GM18861 (cell line): ENCODE measurements at regions not wholly inside any gene's neighbourhood (a gene's known extent, or its start where the extent isn't known, plus 50 kb on each side); places are given as distances from the start of the nearest gene placed in this dataset.
"Not testable (repeated sequence)": the region's sequence is repeated elsewhere in the genome, so short reads cannot be mapped to it uniquely, and the experiment has no call there.

Source experiments
- ATAC-seq: cut with Tn5 transposase; IDR thresholded peaks from one replicate; pipeline ENCODE4 v1.9.1; 2021; ENCODE audit not compliant: unreplicated experiment

DNA sequence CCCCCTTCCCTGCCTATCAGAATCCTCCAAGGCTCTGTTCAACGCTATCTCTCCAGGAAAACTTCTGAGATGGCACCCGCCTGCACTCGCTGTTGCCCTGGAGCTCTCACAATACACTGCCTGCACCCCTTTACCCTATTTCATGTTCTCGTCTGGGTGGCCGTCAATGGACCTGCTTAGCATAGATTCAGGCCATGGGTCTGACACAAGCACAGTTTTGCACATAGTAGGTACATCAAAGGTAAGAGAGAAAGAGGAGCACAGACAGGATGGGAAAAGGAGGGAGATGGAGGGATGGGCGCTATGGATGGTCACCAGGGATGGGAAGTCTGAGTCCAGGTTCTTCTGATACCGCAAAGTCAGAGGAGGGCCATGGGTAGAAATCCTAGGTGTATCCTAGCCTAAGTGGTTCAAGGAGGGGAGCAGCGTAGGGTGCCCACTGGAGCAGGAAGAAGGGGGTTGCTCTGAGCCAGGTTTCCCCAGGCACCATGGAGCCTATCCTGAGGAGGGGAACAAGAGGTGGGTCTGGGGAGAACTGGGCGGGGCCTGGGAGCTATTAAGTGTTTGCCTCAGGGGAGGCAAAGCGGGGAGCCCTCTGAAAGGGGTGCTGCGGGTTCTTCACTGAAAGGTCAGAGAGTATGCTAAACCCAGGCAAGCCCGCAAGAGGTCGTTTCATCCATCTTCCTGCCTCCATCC, 89.3 kb downstream of the MRPL14 start:
- no peak for ATAC-seq

DNA sequence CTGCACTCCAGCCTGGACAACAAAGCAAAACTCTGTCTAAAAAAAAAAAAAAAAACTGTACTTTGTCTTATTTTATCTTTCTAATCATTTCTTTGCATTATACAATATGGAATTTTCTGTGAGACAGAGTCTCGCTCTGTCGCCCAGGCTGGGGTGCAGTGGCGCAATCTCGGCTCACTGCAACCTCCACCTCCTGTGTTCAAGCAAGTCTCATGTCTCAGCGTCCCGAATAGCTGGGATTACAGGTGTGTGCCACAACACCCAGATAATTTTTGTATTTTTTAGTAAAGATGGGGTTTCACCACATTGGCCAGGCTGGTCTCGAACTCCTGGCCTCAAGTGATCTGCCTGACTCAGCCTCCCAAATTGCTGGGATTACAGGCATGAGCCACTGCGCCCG, 90.0 kb downstream of the MRPL14 start:
- not testable (repeated sequence) for ATAC-seq

DNA sequence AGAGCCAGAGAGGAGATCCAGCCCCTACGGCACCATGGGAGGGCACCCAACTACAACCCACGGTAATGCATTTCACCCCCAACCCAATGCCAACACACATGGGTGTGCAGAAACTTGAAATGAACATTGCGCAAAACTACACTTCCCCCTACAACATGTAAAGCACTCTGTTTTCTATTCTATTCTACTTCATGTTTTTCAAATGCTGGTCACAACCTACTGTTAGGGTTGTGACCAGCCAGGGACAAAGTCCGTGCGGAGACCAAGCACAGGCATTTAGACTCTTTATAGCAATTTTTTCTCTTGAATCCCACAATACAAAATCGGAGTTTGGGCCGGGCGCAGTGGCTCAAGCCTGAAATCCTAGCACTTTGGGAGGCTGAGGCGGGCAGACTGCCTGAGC, 90.6 kb downstream of the MRPL14 start:
- ATAC-seq: no peak

DNA sequence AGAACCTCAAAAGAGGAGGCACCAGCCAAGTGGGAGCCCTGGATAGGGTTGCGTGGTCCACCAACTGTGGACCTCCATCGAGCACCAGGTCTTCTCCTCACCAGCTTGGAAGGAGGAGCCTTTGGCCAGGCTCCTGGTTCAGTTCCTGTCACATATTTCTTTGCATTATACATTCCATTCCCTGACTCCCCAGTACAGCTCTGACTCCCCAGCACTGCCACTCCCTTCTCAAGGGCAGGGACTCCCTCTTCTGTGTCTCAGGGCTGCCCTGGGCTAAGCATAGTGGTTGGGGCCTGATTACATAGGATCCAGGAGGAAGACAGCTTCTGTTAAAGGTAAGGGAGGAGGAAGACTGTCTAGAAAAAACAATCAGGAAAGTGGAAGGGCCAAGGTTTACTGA, 91.1 kb downstream of the MRPL14 start:
- ATAC-seq: no peak

DNA sequence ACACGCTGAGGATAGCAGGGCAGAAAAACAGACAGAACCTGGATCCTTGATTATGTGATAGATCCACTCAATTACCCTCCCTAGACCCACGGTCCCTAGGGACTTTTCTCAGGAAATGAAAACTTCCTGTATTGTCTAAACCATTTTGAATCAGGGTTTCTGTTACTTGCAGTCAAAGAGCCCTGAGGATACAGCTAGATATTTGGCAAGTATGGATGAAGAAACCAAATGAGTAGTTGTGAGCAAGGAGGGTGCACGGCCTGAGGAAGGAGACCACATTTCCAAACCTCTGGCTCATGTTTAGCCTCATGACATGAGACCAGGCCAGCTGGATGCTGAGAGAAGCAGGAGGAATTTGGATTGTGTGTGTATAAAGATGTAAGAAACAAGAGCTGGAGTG, 91.6 kb downstream of the MRPL14 start:
- no peak for ATAC-seq

DNA sequence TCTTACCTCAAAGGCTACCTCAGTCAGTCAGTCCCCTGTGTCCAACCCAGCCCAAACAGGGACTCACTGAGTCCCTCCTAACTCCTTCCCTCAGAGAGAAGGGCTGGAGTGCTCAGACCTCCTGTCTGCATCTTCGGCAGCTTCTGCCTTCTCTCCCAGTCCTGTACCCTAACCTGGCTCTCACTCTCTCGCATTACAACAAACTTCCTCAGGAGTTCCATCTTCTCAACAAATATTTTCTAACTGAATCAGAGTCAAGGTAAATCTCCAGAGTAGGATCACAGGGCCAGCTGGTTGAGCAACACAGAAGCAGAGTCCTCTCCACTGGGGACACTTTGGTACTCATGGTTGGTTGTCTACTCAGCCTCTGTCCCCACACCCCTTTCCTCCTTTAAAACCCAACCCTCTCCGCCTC, 92.3 kb downstream of the MRPL14 start:
- ATAC-seq: no peak

DNA sequence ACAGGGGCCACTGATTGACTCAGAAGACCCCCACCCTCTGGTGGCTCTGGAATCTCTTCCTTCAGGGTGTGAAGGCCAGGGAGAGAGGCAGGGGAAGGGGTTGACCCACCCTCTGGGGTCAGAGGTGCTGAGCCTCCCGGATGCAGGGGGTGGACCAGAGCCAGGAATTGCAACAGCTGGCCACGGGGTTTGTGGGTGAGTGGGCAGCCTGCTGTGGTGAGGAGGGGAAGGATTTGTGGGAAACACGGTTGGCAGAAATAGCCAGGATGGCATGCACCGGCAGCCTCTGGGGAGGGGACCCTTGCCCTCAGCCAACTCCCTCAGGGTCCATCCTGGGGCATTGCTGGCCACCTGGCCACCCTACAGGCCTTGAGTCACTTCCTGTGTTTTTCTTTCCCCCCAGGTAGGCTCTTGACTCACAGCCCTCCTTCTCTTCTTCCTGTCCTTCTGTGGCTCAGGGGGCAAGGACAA, 92.8 kb downstream of the MRPL14 start:
- ATAC-seq: no peak

DNA sequence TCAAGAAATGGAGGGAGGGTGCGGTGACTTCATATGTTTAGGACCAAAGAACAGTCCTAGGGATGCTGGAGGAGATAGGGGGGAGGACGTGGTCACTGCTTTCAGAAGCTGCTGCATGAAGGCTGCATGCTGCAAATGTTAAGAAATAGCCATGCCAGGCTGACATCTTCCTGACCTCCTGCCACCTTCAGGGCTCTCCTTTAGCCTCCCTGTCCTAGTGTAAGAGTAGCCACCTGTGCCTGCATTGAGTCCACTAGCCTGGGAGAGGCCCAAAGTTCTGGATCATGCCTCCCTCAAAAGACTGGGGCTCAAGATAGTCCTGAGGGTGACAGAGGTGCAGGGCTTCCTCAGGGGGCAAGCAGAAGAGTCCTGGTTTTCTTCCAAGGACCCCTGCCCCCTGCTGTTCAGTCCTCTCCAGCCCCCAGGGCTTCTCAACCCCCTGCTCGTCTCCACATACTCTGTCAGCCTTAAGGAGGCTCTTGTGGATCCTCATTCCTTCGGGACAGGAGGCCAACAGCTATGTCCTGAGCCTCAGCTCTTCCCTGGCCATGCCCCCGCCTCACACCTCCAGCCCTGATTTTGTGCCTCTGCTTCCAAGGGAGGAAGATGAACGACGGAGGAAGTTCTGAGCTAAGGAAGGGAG, 96.3 kb downstream of the MRPL14 start:
- ATAC-seq: no peak

DNA sequence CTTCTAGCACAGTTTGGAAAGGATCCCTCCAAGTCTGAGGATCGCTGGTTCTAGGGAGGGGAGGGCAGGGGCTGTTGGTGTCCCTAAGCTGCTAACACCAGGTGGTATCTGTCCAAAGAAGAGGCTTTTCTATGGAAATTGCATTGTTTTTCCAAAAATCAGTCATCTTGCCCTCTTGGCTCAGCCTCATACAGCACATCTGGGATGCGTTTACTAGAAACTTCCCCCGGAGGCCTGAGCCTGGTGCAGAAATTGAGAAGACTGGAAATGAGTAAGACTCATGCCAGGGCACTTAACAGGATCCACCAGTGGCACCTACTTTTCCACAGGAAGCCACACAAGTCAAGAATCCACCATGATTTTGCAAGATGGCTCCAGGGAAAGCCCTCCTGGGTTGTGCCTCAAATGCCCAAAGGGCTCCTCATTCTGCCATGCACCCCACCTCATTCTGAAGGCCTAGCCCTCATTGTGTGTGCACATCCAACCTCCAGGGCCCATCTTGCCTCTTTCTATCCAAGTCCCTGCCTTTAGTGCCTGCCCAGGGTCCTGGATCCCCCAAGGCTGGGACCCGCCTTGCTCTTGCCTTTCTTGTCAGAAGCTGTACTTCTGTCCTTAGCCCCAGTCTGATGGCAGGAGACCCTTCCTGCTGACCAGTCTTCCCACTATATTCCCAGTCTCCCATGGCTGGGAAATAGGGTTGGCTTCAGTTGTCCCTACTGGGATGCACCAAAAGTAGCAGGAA, 97.6 kb downstream of the MRPL14 start:
- ATAC-seq: no peak

DNA sequence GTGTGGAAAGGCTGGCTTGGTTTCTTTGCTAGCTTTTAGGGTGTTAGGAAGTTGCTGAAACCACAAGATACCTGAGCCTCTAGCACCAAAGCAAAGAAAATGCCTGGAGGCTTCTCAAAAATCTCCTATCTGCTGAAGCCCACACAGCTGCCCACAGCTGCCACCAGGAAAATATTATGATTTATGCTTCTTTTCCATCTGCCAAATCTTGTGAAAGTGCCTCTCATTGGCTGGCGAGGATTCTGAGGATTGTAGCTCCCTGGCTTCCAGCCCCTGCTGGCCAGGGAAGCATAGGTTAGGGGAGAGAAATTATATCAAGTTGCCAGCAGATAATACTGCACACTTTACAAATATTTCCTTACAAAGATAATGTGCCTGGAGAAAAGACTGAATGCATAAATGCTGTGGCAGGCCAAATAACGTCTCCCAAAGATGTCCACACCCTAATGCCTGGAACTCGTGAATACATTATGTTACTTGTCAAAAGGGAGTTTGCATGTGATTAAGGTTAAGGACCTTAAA, 98.4 kb downstream of the MRPL14 start:
- ATAC-seq: no peak

DNA sequence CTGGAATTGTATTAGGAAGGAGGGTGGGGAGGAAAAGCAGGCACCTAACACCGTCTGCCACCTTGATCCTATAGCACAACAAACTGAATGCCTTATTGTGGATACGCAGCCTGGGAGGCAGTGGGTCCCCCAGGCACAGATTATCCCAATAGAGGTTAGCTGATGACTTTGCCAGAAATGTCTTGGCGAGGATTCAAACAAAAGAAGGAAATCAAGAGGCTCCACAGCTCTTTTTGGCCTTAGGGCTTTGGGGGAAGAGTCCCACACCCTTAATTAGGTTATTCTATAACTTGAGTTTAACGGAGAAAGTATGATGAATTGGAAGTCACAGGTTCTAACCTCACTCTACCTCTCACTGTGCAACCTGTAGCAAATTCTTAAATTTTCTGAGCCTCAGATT, 102.0 kb downstream of the MRPL14 start:
- ATAC-seq: no peak

DNA sequence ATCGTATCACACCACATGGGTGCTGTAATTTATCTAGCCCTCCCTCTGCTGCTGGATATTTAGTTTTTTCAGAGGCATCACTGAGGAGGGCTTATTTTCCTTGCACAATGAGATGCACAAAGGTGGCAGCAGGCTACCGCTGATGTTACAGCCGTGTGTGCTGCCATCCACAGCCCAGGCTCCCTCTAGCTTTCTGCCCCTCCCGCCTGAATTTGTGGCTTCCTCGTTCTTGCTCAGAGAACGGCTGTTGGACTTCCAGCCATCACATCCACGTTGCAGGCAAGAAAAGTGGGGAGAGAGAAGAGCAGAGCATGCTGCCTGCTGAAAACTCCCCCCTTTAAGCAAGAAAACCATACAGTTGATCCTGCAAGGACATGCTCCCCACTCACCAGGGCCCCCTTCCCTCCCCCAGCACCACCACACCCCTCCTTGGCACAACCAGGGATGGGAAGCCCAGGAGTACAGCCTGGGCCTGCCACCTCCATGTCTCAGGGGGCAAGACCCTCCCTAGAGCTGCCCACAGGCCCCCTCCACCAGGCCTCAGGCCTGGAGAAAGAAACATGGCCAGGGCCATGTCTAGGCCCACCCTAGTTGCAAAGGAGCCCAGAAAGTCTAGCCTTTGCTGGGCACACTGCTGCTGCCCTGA, 102.6 kb downstream of the MRPL14 start:
- no peak for ATAC-seq

DNA sequence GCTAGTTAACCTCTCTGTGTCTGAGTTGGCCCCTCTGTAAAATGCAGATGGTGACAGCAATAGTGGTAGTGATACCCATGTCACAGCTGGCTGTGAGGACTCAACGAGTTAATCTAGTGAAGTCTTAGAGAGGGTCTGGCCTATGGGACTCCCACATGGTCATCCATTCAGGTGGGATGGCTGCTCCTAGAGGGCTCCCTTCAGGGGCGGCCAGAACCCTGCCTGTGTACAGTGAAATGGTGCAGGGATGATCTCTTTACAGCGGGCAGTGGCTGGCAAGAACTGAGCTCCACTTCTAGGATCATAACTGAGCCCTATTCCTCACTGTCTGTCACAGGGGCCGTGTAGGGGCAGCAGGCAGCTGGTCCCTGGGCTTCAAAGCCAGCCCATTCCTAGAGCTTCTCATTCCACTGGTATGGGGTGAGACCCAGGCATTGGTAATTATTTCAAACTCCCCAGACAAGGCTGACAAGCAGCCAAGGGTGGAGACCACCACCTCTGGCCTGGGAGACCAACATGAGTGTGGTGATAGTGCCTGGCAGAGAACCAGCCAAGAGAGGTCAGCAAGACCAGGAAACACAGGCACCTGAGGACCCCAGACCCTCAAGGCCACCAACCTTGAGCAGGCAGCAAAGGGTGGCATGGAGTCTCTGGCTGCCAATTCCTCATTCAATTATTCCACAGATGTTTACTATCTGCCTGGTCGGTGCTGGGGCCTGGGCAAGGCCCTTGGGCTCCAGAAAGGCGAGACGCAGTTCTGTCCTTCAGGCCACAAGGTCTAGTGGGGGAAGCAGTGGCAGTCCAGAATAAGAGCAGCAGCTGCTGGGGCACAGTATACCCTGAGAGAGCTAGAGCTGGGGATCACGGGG, 103.4 kb downstream of the MRPL14 start:
- no peak for ATAC-seq

DNA sequence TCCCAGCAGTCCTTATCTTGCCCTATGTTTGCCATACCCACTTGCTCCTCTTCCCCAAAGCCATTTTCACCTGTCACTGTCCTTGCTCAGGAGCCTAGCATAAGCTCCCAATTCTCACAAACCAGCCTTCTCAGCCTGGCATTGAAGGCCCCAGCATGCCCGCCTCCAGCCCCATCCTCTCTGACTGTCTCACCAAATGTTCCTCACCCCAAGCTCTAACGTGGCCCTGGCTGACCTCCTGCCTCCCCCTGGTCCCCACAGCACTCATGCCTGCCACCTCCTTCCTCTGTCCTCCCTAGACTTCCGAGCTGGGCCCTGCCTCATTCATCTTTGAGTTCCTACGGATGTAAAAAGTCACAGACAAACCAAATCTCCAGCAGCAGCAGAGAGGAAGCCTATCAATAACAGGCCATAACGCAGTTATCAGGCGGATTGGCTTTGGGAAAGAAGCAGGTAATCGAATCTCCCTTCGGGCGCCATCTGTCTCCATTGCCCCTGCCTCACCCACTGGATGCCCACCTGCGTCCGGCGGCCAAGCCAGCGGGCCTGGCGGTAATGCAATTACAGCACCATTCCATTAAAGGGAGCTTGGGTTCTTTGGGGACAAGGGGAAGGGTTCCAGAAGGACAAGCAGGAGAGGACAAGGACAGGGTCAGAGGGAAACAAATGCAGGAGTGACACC, 104.4 kb downstream of the MRPL14 start:
- no peak for ATAC-seq

DNA sequence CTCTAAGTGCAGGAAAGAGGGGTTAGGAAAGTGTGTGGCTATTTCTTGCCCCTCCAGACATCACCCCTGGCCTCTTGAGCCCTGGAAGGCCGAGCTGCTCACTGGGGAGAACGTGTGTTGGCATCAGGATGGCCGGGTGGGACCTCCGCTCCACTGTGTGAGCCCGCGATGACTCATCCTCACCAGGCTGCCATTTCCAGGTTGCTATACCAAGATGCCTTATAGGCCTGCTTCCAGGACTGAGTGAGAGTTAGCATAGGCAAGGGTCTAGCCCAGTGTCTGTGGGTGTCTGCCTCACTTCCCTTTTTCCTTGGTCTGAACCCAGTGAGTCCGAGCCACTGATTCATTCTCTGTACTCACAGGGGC, 105.0 kb downstream of the MRPL14 start:
- no peak for ATAC-seq

DNA sequence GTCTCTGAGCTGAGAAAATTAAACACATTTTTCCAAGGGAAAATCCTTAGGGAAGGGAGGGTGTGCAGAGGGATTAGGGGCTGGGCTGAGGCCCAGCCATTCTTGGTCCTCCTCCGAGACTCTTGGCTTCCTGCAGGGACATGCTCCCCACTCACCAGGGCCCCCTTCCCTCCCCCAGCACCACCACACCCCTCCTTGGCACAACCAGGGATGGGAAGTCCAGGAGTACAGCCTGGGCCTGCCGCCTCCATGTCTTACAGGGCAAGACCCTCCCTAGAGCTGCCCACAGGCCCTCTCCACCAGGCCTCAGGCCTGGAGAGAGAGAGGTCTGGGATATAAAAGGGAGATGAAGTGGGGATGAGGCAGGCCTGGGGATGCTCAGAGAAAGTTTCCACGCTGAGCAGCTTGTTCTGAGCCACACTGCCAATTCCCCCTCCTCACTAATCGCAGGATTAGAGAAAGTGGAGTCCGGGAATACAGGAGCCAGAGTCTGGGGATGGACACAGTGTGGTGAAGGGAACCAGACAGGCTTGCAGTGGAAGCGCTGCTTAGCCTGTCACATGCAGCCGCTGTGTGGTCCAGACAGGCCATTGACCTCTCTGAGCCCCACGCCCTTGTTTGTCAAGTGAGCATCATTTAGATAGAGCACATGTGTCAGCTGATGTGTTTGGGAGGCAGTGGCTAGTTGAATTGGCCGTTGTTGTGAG, 105.5 kb downstream of the MRPL14 start:
- ATAC-seq: no peak

DNA sequence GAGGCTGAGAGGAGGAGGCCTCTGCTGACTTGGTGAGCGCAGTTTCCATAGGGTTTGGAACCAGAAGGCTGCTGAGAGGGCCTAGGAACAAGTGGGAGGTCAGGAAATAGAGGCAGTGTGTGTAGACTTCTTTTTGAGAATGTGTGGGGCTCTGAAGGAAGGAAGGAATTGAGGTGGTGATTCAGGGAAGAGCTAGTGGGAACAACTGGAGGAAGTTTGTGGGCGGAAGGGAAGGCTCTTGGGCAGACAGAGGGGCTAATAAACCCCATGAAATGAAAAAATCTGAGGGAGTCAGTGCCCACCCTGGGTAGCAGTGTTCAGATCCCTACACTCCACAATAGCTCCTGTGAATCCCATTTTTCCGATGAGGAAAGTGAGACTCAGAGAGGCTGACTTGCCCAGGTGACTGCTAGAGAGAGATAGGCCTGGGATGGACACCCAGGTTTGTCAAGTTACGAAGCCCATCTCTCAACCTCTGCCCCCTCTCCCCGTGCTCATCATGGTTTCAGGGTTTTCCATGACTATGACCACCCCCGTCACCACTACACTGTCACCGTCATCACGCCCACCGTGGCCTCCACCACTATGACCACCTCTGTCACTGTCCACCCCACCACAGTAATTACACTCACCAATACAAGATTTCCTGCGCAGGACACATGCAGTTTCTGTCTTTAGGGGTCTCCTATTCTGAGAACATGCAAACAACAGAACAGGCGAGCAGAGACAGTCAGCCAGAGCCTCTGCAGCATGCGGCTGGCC, 106.4 kb downstream of the MRPL14 start:
- ATAC-seq: no peak

DNA sequence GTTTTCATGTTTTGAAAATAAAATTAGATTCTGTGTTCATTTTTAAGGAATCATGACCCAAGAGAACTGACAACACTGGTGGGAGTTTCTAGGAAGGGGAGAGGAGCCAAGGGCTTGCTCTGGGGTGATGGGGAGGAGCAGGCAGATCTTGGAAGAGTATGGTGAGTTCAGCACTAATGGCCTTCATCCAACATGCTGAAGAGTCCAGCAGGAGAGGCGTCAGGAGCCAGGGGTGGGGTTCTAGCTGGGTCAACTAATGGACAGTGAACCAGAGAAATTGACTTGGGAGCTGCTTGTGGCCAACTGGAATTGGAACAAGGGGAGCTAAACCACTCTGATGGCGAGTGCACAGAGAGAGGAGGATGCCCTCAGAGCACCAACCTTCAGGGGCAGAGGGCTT, 107.1 kb downstream of the MRPL14 start:
- no peak for ATAC-seq

DNA sequence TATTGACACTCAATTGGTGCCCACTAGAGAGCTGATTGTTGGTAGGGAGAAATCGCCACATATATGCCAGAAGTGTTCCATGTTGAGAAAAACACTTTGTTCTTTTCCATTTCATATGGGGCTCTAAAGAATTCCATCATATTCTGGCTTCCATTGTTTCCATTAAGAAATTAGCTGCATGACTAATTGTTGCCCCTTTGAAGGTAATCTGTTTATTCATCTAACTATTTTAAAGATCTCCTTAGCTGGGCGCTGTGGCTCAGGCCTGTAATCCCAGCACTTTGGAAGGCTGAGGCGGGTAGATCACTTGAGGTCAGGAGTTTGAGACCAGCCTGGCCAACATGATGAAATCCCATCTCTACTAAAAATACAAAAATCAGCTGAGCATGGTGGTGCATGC, 109.9 kb downstream of the MRPL14 start:
- not testable (repeated sequence) for ATAC-seq
